ENCODE measurements at regions not wholly inside any gene's neighbourhood (a gene's known extent, or its start where the extent isn't known, plus 50 kb on each side); places are given as distances from the start of the nearest gene placed in this dataset.

GRCh38 chr4:161222889-161223288, 940.9 kb downstream of the FSTL5 start:
- intact Hi-C loops (cut with micrococcal nuclease) (no loop called here), in situ Hi-C loops (cut with MboI; ENCODE audit: low sequenced_read_pairs) (no loop called here), dilution Hi-C loops (cut with HindIII; ENCODE audit: low sequenced_read_pairs, unreplicated experiment) (no loop called here)
- Histone ChIP-seq H3K79me1 (ENCODE audit: low read depth in 1 of 2, low read length in 2 of 2) (no peaks in the 10 kb centered on the region), H2BK120ac (ENCODE audit: low read depth, low read length) (no peak overlapping the region), H3K9me1 (ENCODE audit: insufficient read depth, low read length) (no peaks in the 10 kb centered on the region), H2BK5ac (ENCODE audit: low read depth, low read length, poor library complexity, severe bottlenecking) (no peak overlapping the region), H3K4me2 (ENCODE audit: low read depth, low read length) (no peak overlapping the region), H4K20me1 (ENCODE audit: insufficient read depth, low read length) (no peaks in the 10 kb centered on the region), H3K4ac (ENCODE audit: low read depth, low read length) (no peak overlapping the region), H4K91ac (ENCODE audit: insufficient read depth, low read depth, low read length) (no peak overlapping the region), H2AK5ac (ENCODE audit: low read depth, low read length) (no peak overlapping the region), H3K36me3 (ENCODE audit: control insufficient read depth, insufficient read depth, low read length) (no peaks in the 10 kb centered on the region), H2AFZ (replicated peaks; ENCODE audit: low read length, poor library complexity) (no peak overlapping the region), H3K27ac (ENCODE audit: insufficient read depth, low read length) (no peak overlapping the region), H4K5ac (ENCODE audit: low read depth, low read length) (no peak overlapping the region), H2BK20ac (ENCODE audit: low read depth, low read length) (no peak overlapping the region), H2AK9ac (replicated peaks; ENCODE audit: low read depth, low read length, poor library complexity) (no peak overlapping the region), H3K9ac (ENCODE audit: low read depth, low read length) (no peak overlapping the region), H3K23ac (ENCODE audit: low read depth, low read length) (no peak overlapping the region), H3K14ac (replicated peaks; ENCODE audit: low read depth, low read length) (no peak overlapping the region), H3K56ac (ENCODE audit: extremely low read depth, insufficient read depth, low read length) (no peak overlapping the region; the same call in 1 of the 2 replicates), H3K18ac (ENCODE audit: low read depth, low read length) (no peak overlapping the region), H3K4me3 (ENCODE audit: insufficient read depth, low read depth, low read length) (no peak overlapping the region), H3K4me1 (ENCODE audit: control insufficient read depth, insufficient read depth, low read length) (no peaks in the 10 kb centered on the region), H2BK15ac (ENCODE audit: low read depth, low read length) (no peak overlapping the region), H3K9me3 (ENCODE audit: control insufficient read depth, insufficient read depth, low read length) (peaks cover 6% of the 10 kb centered on the region; the same call in 1 of the 2 replicates), H3K27me3 (ENCODE audit: control insufficient read depth, insufficient read depth, low read length) (no peaks in the 10 kb centered on the region), H4K8ac (ENCODE audit: low read depth in 2 of 2, low read length in 2 of 2) (no peak overlapping the region)
- POLR2A ChIA-PET (ENCODE audit: unreplicated experiment), result no interaction called here
- no CpG with 5 or more reads among the region's 2 CpGs for WGBS, 2 experiments (ENCODE audit: extremely low coverage in 2 of 2, insufficient read length in 1 of 2)
- CTCF ChIA-PET, result no interaction called here
- ATAC-seq (ENCODE audit: low read depth) (no peak), DNase-seq (no peak)
- TF ChIP-seq RCOR1 (IDR thresholded peaks at IDR 0.05; ENCODE audit: insufficient replicate concordance, low read length) (no peak), NFE2L2 (IDR thresholded peaks at IDR 0.05; ENCODE audit: low read depth, low read length) (no peak), FOS (IDR thresholded peaks at IDR 0.05; ENCODE audit: low read depth, low read length) (no peak), MXI1 (IDR thresholded peaks at IDR 0.05; ENCODE audit: borderline replicate concordance, low read depth, low read length) (no peak), CTCF (conservative IDR thresholded peaks at IDR 0.05; ENCODE audit: low read depth, low read length) (no peak), POLR2A (IDR thresholded peaks at IDR 0.05; ENCODE audit: low read depth, low read length) (no peak), SMC3 (IDR thresholded peaks at IDR 0.05; ENCODE audit: low read depth, low read length) (no peak), ELK1 (IDR thresholded peaks at IDR 0.05; ENCODE audit: borderline replicate concordance, low read depth, low read length) (no peak), MAZ (IDR thresholded peaks at IDR 0.05; ENCODE audit: borderline replicate concordance, low read depth, low read length) (no peak), BHLHE40 (IDR thresholded peaks at IDR 0.05; ENCODE audit: low read depth, low read length) (no peak), USF2 (IDR thresholded peaks at IDR 0.05; ENCODE audit: low read depth, low read length) (no peak), RFX5 (IDR thresholded peaks at IDR 0.05; ENCODE audit: low read depth, low read length) (no peak), CHD1 (IDR thresholded peaks at IDR 0.05; ENCODE audit: low read depth, low read length) (no peak), MAFK (IDR thresholded peaks at IDR 0.05; ENCODE audit: low read depth, low read length) (no peak), CEBPB (IDR thresholded peaks at IDR 0.05; ENCODE audit: low read depth, low read length) (no peak)
- BruUV-seq (replicated peaks), result no TSS peak

Data from IMR-90 (cell line).